K562 (cell line): ENCODE measurements at regions not wholly inside any gene's neighbourhood (a gene's known extent, or its start where the extent isn't known, plus 50 kb on each side); places are given as distances from the start of the nearest gene placed in this dataset.

Source experiments
- ARID3A ChIP-seq: IDR thresholded peaks from 2 replicates; pipeline ENCODE4 v1.6.1; 2012; ENCODE audit warnings: low read depth, low read length, improper control_type of control experiment, borderline replicate concordance
- CBFA2T2 ChIP-seq: fragments of 450-650 bp; conservative IDR thresholded peaks from 2 replicates; pipeline ENCODE4 v1.6.1; 2017; ENCODE audit warnings: mild to moderate bottlenecking
- CC2D1A ChIP-seq: fragments of 450-650 bp; IDR thresholded peaks from 2 replicates; pipeline ENCODE4 v1.6.1; 2017; ENCODE audit warnings: mild to moderate bottlenecking
- CCNT2 ChIP-seq: IDR thresholded peaks from 2 replicates; pipeline ENCODE4 v1.6.1; 2011; ENCODE audit warnings: borderline replicate concordance, low read depth, mild to moderate bottlenecking, moderate library complexity, mixed read lengths, low read length; ENCODE audit not compliant: insufficient read length; ENCODE audit errors: extremely low read depth
- CREB3L1 ChIP-seq: fragments of 450-650 bp; IDR thresholded peaks from 2 replicates; pipeline ENCODE4 v1.6.1; 2014; ENCODE audit warnings: low read depth, mild to moderate bottlenecking, moderate library complexity, borderline replicate concordance
- EP300 ChIP-seq: IDR thresholded peaks from 2 replicates; pipeline ENCODE4 v1.6.1; 2012; ENCODE audit warnings: low read length, improper control_type of control experiment
- ETV6 ChIP-seq, 3 experiments: fragments of 150-350 bp in 1 of 3; sonication (generic) in 1 of 3; formaldehyde crosslinking in 1 of 3; IDR thresholded peaks; 2 replicates each; pipeline versions ENCODE4 v1.6.1 to v1.8.0; 2014 to 2022; ENCODE audit warnings: borderline replicate concordance in 2 of 3, low read depth in 2 of 3, antibody characterized with exemption in 1 of 3, low read length in 1 of 3, mild to moderate bottlenecking in 1 of 3, missing genetic modification reagents in 1 of 3
- KLF16 ChIP-seq: IDR thresholded peaks from 2 replicates; pipeline ENCODE4 v1.6.1; 2016; ENCODE audit warnings: antibody characterized with exemption
- MAFK ChIP-seq: IDR thresholded peaks from 2 replicates; pipeline ENCODE4 v1.6.1; 2011; ENCODE audit warnings: low read length, improper control_type of control experiment
- MBD2 ChIP-seq: sonication (generic); IDR thresholded peaks from 2 replicates; pipeline ENCODE4 v1.6.1; 2016; ENCODE audit warnings: low read depth, borderline replicate concordance
- MTA2 ChIP-seq: fragments of 450-650 bp; IDR thresholded peaks from 2 replicates; pipeline ENCODE4 v1.6.1; 2016; ENCODE audit warnings: low read depth
- MTA3 ChIP-seq: fragments of 450-650 bp; formaldehyde crosslinking; IDR thresholded peaks from 2 replicates; pipeline ENCODE4 v1.6.1; 2017; ENCODE audit warnings: mild to moderate bottlenecking, borderline replicate concordance
- NCOA1 ChIP-seq: fragments of 450-650 bp; IDR thresholded peaks from 2 replicates; pipeline ENCODE4 v1.6.1; 2016; ENCODE audit warnings: low read depth
- NCOA6 ChIP-seq: fragments of 450-650 bp; IDR thresholded peaks from 2 replicates; pipeline ENCODE4 v1.6.1; 2017; ENCODE audit warnings: mild to moderate bottlenecking
- NR4A1 ChIP-seq, 2 experiments: fragments of 250-450 bp in 1 of 2; fragments of 450-650 bp in 1 of 2; sonication (Bioruptor Pico) in 1 of 2; IDR thresholded peaks; 2 replicates each; pipeline versions ENCODE4 v1.4.0 to v1.6.1; 2016 to 2020; ENCODE audit warnings: mild to moderate bottlenecking in 2 of 2, missing compliant biosample characterization in 1 of 2, missing genetic modification characterization in 1 of 2, moderate library complexity in 1 of 2
- POLR2B ChIP-seq: fragments of 450-650 bp; IDR thresholded peaks from 2 replicates; pipeline ENCODE4 v1.6.1; 2018; ENCODE audit warnings: low read depth; ENCODE audit not compliant: partially characterized antibody
- RBM17 ChIP-seq: fragments of 200-400 bp; formaldehyde crosslinking; IDR thresholded peaks from 2 replicates; pipeline ENCODE4 v1.6.1; 2017; ENCODE audit warnings: low read depth, mild to moderate bottlenecking, low read length, borderline replicate concordance
- RFX7 ChIP-seq: fragments of 250-450 bp; sonication (Bioruptor Pico); IDR thresholded peaks from 2 replicates; pipeline ENCODE4 v1.5.1; 2021; ENCODE audit warnings: mild to moderate bottlenecking
- SAP30 ChIP-seq: fragments of 200-600 bp; sonication (generic); IDR thresholded peaks from 2 replicates; pipeline ENCODE4 v1.6.1; 2012; ENCODE audit warnings: borderline replicate concordance, low read depth, mild to moderate bottlenecking, moderate library complexity, low read length, control low read depth, inconsistent platforms; ENCODE audit not compliant: insufficient read depth, poor library complexity, severe bottlenecking
- TEAD4 ChIP-seq, 2 experiments: sonication (generic) in 1 of 2; formaldehyde crosslinking in 1 of 2; IDR thresholded peaks; 2 replicates each; pipeline versions ENCODE4 v1.6.1 to v1.8.0; 2012 to 2022; ENCODE audit warnings: borderline replicate concordance in 1 of 2, inconsistent platforms in 1 of 2, low read length in 1 of 2, mild to moderate bottlenecking in 1 of 2, missing genetic modification reagents in 1 of 2
- VEZF1 ChIP-seq: fragments of 200-800 bp; sonication (Bioruptor generic); IDR thresholded peaks from 2 replicates; pipeline ENCODE4 v1.6.1; 2017; ENCODE audit warnings: missing genetic modification characterization, missing compliant biosample characterization
- ZNF197 ChIP-seq: fragments of 200-800 bp; sonication (Bioruptor generic); IDR thresholded peaks from 2 replicates; pipeline ENCODE4 v1.6.1; 2016; ENCODE audit warnings: low read depth, missing genetic modification characterization, missing compliant biosample characterization
- ZNF589 ChIP-seq: fragments of 200-800 bp; sonication (Bioruptor generic); IDR thresholded peaks from 2 replicates; pipeline ENCODE4 v1.6.1; 2016; ENCODE audit warnings: low read depth, missing genetic modification characterization, missing compliant biosample characterization
- ZNF644 ChIP-seq: fragments of 200-800 bp; sonication (Bioruptor generic); IDR thresholded peaks from 2 replicates; pipeline ENCODE4 v1.6.1; 2016; ENCODE audit warnings: low read depth, missing genetic modification characterization, missing compliant biosample characterization

- TF ChIP-seq VEZF1 (CRISPR knock-in tag) = peak; percentile 85
- peak; percentile 89 for TF ChIP-seq MTA3
- TF ChIP-seq RBM17 = no peak
- TF ChIP-seq MTA2 = peak; percentile 88
- peak; percentile 96 for TF ChIP-seq TEAD4 (IDR thresholded peaks at IDR 0.05; ENCODE audit: low read length)
- TF ChIP-seq TEAD4 (CRISPR knock-in tag; IDR thresholded peaks at IDR 0.05; ENCODE audit: borderline replicate concordance) = no peak
- TF ChIP-seq ZNF589 (CRISPR knock-in tag) = no peak
- no peak for TF ChIP-seq POLR2B
- TF ChIP-seq RFX7 (CRISPR knock-in tag) = no peak
- TF ChIP-seq ZNF197 = 0 out of 2 replicates have a peak, but pooled peaks have one; percentile 68
- no peak for TF ChIP-seq SAP30
- TF ChIP-seq CREB3L1 = no peak
- TF ChIP-seq NCOA1 = peak; percentile 81; the same call in 1 of the 2 replicates
- peak; percentile 96 for TF ChIP-seq EP300
- peak; percentile 93 for TF ChIP-seq CCNT2
- TF ChIP-seq ZNF644 (tag) = peak; percentile 84
- peak; percentile 62; the same call in 1 of the 2 replicates for TF ChIP-seq MBD2
- TF ChIP-seq CBFA2T2 = peak; percentile 95
- TF ChIP-seq NCOA6 = 0 out of 2 replicates have a peak, but pooled peaks have one; percentile 43
- TF ChIP-seq CC2D1A = peak; percentile 75; the same call in 1 of the 2 replicates
- peak; percentile 86 for TF ChIP-seq MAFK
- no peak for TF ChIP-seq NR4A1 (CRISPR knock-in tag; IDR thresholded peaks at IDR 0.05)
- TF ChIP-seq NR4A1 (tag; IDR thresholded peaks at IDR 0.05) = 0 out of 2 replicates have a peak, but pooled peaks have one; percentile 28
- TF ChIP-seq ETV6 (IDR thresholded peaks at IDR 0.05; ENCODE audit: borderline replicate concordance in 1 of 2, low read depth in 2 of 2, low read length in 1 of 2) = no peak
- no peak for TF ChIP-seq ETV6 (CRISPR knock-in tag; IDR thresholded peaks at IDR 0.05; ENCODE audit: borderline replicate concordance)
- TF ChIP-seq ARID3A = peak; percentile 77; the same call in 1 of the 2 replicates
- TF ChIP-seq KLF16 = peak; percentile 85
These were observed 187.0 kb upstream of the ETV3 start (continued) for GRCh38 chr1:157325220-157325619.
